Sigmoid colon (tissue), 6 donors: ENCODE measurements at regions not wholly inside any gene's neighbourhood (a gene's known extent, or its start where the extent isn't known, plus 50 kb on each side); places are given as distances from the start of the nearest gene placed in this dataset.

ENCODE experiments used
- DNase-seq: peaks from one replicate; pipeline ENCODE4 v3.0.0-alpha.2; 2019
- H3K27ac ChIP-seq, 4 donors: fragments of 200-600 bp; sonication (generic); one replicate each; pipeline ENCODE4 v1.5.1; 2016 to 2019; ENCODE audit warnings: mild to moderate bottlenecking in 1 of 4
- H3K27me3 ChIP-seq, 3 donors: fragments of 200-600 bp; sonication (generic); one replicate each; pipeline ENCODE4 v1.5.1; 2019; ENCODE audit warnings: mild to moderate bottlenecking in 1 of 3
- H3K36me3 ChIP-seq, 4 donors: fragments of 200-600 bp; sonication (generic); one replicate each; pipeline ENCODE4 v1.5.1; 2016 to 2019
- H3K4me1 ChIP-seq, 4 donors: fragments of 200-600 bp; sonication (generic); one replicate each; pipeline ENCODE4 v1.5.1; 2017 to 2019
- H3K4me3 ChIP-seq, 4 donors: fragments of 200-600 bp; sonication (generic); one replicate each; pipeline ENCODE4 v1.5.1; 2017 to 2019; ENCODE audit warnings: mild to moderate bottlenecking in 2 of 4, moderate library complexity in 1 of 4
- H3K9me3 ChIP-seq, 4 donors: fragments of 200-600 bp in 3 of 4; sonication (generic) in 3 of 4; one replicate each; pipeline versions ENCODE4 v1.5.1 to v1.6.1; 2013 to 2019
- CTCF ChIP-seq, 4 experiments: fragments of 450-650 bp in 3 of 4; fragments of 200-600 bp in 1 of 4; IDR thresholded peaks; one replicate each; pipeline ENCODE4 v1.5.1; 2016 to 2019; ENCODE audit warnings: antibody characterized with exemption in 4 of 4, mild to moderate bottlenecking in 3 of 4, moderate library complexity in 2 of 4
- EP300 ChIP-seq, 4 donors: sonication (generic); formaldehyde crosslinking; IDR thresholded peaks; one replicate each; pipeline ENCODE4 v1.6.1; 2017; ENCODE audit warnings: antibody characterized with exemption in 4 of 4
- POLR2A ChIP-seq, 2 donors: fragments of 450-650 bp; IDR thresholded peaks; one replicate each; pipeline ENCODE4 v1.6.1; 2016; ENCODE audit warnings: antibody characterized with exemption in 2 of 2, mild to moderate bottlenecking in 2 of 2, moderate library complexity in 2 of 2
- POLR2AphosphoS5 ChIP-seq, 4 donors: sonication (generic); formaldehyde crosslinking; IDR thresholded peaks; one replicate each; pipeline ENCODE4 v1.6.1; 2017; ENCODE audit warnings: antibody characterized with exemption in 4 of 4
- WGBS, 2 donors: extraction: QIAGEN DNeasy Blood & Tissue Kit; methylation state at CpG; one replicate each; pipeline ENCODE4 v1.1.7; 2013; 5-methylcytosine and 5-hydroxymethylcytosine counted together
- intact Hi-C: fragments of 100-400 bp; cut with DNase I; formaldehyde crosslinking; loops from one replicate; pipeline ENCODE4 v1.15.1; 2023
- donor health status: healthy with polysubstance abuse.
- donor health status: healthy.

GRCh38 chr16:8380311-8380710 is 210.0 kb downstream of the TMEM114 start:
- Histone ChIP-seq H3K36me3 (no peaks in the 10 kb centered on the region), H3K27me3 (no peaks in the 10 kb centered on the region), H3K4me1 (no peaks in the 10 kb centered on the region), H3K9me3 (no peaks in the 10 kb centered on the region), H3K4me3 (no peak overlapping the region), H3K27ac (no peak overlapping the region)
- intact Hi-C loops = no loop called here
- DNase-seq = no peak
- TF ChIP-seq POLR2AphosphoS5 (IDR thresholded peaks at IDR 0.05) (no peak), CTCF (IDR thresholded peaks at IDR 0.05) (no peak), POLR2A (IDR thresholded peaks at IDR 0.05) (no peak), EP300 (IDR thresholded peaks at IDR 0.05) (no peak)
- 80 to 85% methylated on average over 6 of the region's 6 CpGs for WGBS, 2 donors

- Histone ChIP-seq H3K9me3 (no peaks in the 10 kb centered on the region), H3K27me3 (no peaks in the 10 kb centered on the region), H3K27ac (no peak overlapping the region), H3K36me3 (no peaks in the 10 kb centered on the region), H3K4me3 (no peak overlapping the region), H3K4me1 (no peaks in the 10 kb centered on the region)
- DNase-seq = no peak
- intact Hi-C loops = no loop called here
- 76 to 90% methylated on average over 3 of the region's 3 CpGs for WGBS, 2 donors
- TF ChIP-seq POLR2AphosphoS5 (IDR thresholded peaks at IDR 0.05) (no peak), CTCF (IDR thresholded peaks at IDR 0.05) (no peak), POLR2A (IDR thresholded peaks at IDR 0.05) (no peak), EP300 (IDR thresholded peaks at IDR 0.05) (no peak)
Measured at GRCh38 chr16:8377864-8378263, 212.4 kb downstream of the TMEM114 start.

GRCh38 chr16:8376858-8377257 is 213.5 kb downstream of the TMEM114 start:
- no peak overlapping the region for H3K4me3 ChIP-seq
- intact Hi-C loops = no loop called here
- TF ChIP-seq POLR2AphosphoS5 (IDR thresholded peaks at IDR 0.05) = no peak
- no peak for TF ChIP-seq CTCF (IDR thresholded peaks at IDR 0.05)
- no peak for TF ChIP-seq EP300 (IDR thresholded peaks at IDR 0.05)
- TF ChIP-seq POLR2A (IDR thresholded peaks at IDR 0.05) = no peak
- no peaks in the 10 kb centered on the region for H3K27me3 ChIP-seq
- DNase-seq = no peak
- H3K9me3 ChIP-seq = no peaks in the 10 kb centered on the region
- no peaks in the 10 kb centered on the region for H3K4me1 ChIP-seq
- H3K36me3 ChIP-seq = no peaks in the 10 kb centered on the region
- H3K27ac ChIP-seq = no peak overlapping the region

- intact Hi-C loops = no loop called here
- TF ChIP-seq CTCF (IDR thresholded peaks at IDR 0.05) (no peak), POLR2A (IDR thresholded peaks at IDR 0.05) (no peak), POLR2AphosphoS5 (IDR thresholded peaks at IDR 0.05) (no peak), EP300 (IDR thresholded peaks at IDR 0.05) (no peak)
- Histone ChIP-seq H3K27ac (no peak overlapping the region), H3K36me3 (no peaks in the 10 kb centered on the region), H3K4me3 (no peak overlapping the region), H3K9me3 (no peaks in the 10 kb centered on the region), H3K4me1 (no peaks in the 10 kb centered on the region), H3K27me3 (no peaks in the 10 kb centered on the region)
- no peak for DNase-seq
- WGBS, 2 donors = 50 to 69% methylated on average over 2 of the region's 2 CpGs
Measured at GRCh38 chr16:8376430-8376829, 213.9 kb downstream of the TMEM114 start.

- H3K4me1 ChIP-seq = no peaks in the 10 kb centered on the region
- no peak for DNase-seq
- no peaks in the 10 kb centered on the region for H3K9me3 ChIP-seq
- H3K27ac ChIP-seq = no peak overlapping the region
- H3K36me3 ChIP-seq = no peaks in the 10 kb centered on the region
- no peaks in the 10 kb centered on the region for H3K27me3 ChIP-seq
- intact Hi-C loops = no loop called here
- TF ChIP-seq POLR2A (IDR thresholded peaks at IDR 0.05) = no peak
- TF ChIP-seq EP300 (IDR thresholded peaks at IDR 0.05) = no peak
- no peak for TF ChIP-seq POLR2AphosphoS5 (IDR thresholded peaks at IDR 0.05)
- no peak for TF ChIP-seq CTCF (IDR thresholded peaks at IDR 0.05)
- whole genome bisulfite sequencing, 2 donors = 87% methylated on average over 1 of the region's 1 CpG
- no peak overlapping the region for H3K4me3 ChIP-seq
Measured at GRCh38 chr16:8375232-8375587, 215.1 kb downstream of the TMEM114 start.
